Endothelial cell of umbilical vein (primary cell): ENCODE measurements at regions not wholly inside any gene's neighbourhood (a gene's known extent, or its start where the extent isn't known, plus 50 kb on each side); places are given as distances from the start of the nearest gene placed in this dataset.

Experiments
- EZH2 ChIP-seq: IDR thresholded peaks from 2 replicates; pipeline ENCODE4 v1.6.1; 2012; ENCODE audit warnings: borderline replicate concordance, low read depth, mild to moderate bottlenecking, moderate library complexity, low read length, inconsistent platforms; ENCODE audit not compliant: severe bottlenecking
- FOS ChIP-seq: IDR thresholded peaks from 2 replicates; pipeline ENCODE4 v1.6.1; 2011; ENCODE audit warnings: mild to moderate bottlenecking, low read length, moderate library complexity, borderline replicate concordance; ENCODE audit not compliant: insufficient read depth
- JUN ChIP-seq: IDR thresholded peaks from 2 replicates; pipeline ENCODE4 v1.6.1; 2011; ENCODE audit warnings: borderline replicate concordance, low read depth; ENCODE audit not compliant: insufficient read length, insufficient read depth
- POLR2A ChIP-seq: IDR thresholded peaks from 2 replicates; pipeline ENCODE4 v1.6.1; 2012; ENCODE audit warnings: low read depth, mild to moderate bottlenecking, control low read depth, low read length
- TF ChIP-seq, protein P1 (sequence below), 2 donors: IDR thresholded peaks; 1 replicate in 1 of 2; 2 replicates in 1 of 2; pipeline ENCODE4 v1.5.1; 2011; ENCODE audit warnings: low read length in 2 of 2, mild to moderate bottlenecking in 2 of 2, moderate library complexity in 2 of 2, control low read depth in 1 of 2, inconsistent platforms in 1 of 2, low read depth in 1 of 2; ENCODE audit not compliant: insufficient read depth in 1 of 2; ENCODE audit errors: extremely low read depth in 1 of 2

DNA sequence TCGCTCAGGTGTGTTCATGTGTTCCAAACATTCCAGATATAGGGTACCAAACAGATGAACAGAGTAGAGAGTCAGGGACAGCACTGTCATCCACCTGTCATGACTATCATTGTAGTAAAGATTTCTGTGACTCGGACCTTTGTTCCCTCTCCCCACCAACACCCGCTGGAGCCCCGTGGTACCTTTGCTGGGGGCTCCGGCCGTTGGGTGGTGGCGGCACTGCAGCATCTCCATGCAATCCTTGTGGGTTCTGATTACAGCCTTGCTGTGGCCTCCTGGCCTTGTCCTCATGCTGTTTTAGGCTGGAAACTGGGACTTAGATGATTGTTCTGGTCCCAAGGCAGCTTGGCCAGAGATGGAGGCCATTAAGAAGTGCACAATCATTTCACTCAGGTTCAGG is 247.3 kb downstream of the SKAP2 start:
- TF ChIP-seq, protein P1, sequence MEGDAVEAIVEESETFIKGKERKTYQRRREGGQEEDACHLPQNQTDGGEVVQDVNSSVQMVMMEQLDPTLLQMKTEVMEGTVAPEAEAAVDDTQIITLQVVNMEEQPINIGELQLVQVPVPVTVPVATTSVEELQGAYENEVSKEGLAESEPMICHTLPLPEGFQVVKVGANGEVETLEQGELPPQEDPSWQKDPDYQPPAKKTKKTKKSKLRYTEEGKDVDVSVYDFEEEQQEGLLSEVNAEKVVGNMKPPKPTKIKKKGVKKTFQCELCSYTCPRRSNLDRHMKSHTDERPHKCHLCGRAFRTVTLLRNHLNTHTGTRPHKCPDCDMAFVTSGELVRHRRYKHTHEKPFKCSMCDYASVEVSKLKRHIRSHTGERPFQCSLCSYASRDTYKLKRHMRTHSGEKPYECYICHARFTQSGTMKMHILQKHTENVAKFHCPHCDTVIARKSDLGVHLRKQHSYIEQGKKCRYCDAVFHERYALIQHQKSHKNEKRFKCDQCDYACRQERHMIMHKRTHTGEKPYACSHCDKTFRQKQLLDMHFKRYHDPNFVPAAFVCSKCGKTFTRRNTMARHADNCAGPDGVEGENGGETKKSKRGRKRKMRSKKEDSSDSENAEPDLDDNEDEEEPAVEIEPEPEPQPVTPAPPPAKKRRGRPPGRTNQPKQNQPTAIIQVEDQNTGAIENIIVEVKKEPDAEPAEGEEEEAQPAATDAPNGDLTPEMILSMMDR (IDR thresholded peaks at IDR 0.05; ENCODE audit: extremely low read depth in 1 of 2, insufficient read depth in 1 of 2, low read depth in 1 of 2, low read length in 2 of 2) = no peak
- TF ChIP-seq EZH2 (no peak), POLR2A (no peak), JUN (no peak), FOS (no peak)
